Keratinocyte (primary cell): ENCODE measurements at regions not wholly inside any gene's neighbourhood (a gene's known extent, or its start where the extent isn't known, plus 50 kb on each side); places are given as distances from the start of the nearest gene placed in this dataset.

Experiments used
- EZH2 ChIP-seq: IDR thresholded peaks from one replicate; pipeline ENCODE4 v1.6.1; 2012; ENCODE audit warnings: inconsistent platforms, mild to moderate bottlenecking, low read length, moderate library complexity
- TF ChIP-seq, protein P1 (sequence below), 3 experiments: IDR thresholded peaks in 1 of 3; conservative IDR thresholded peaks in 1 of 3; optimal IDR thresholded peaks in 1 of 3; 2 replicates in 2 of 3; 3 replicates in 1 of 3; pipeline versions ENCODE3 to v1.5.1; 2011; ENCODE audit warnings: low read length in 3 of 3, mild to moderate bottlenecking in 3 of 3, moderate library complexity in 2 of 3, control low read depth in 1 of 3, inconsistent platforms in 1 of 3; ENCODE audit not compliant: insufficient read depth in 2 of 3; ENCODE audit errors: extremely low read depth in 1 of 3

DNA sequence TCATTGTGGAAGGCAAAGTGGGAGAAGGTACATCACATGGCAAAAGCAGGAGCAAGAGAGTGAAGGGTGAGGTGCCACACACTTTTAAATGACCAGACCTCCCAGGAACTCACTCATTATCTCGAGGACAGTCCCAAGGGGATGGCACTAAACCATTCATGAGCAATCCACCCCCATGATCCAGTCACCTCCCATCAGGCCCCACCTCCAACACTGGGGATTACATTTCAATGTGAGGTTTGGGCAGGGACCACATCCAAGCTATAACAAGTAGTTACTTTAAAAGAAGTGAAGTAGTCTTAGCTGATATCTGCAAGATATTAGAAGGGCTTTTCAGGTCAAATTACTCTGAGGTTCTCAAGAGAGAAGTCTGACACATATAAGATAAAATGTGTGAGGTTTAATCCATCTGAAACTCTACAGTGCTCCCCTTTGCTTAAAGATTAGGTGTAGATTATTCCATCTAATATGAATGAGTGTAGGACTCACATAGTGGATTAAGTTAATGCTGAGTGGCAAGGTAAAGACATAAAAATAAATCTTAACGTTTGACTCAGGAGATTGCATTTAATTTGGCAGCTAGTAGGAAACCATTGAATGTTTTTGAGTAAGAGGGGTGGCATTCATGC, 130.8 kb downstream of the TMX1 start:
- TF ChIP-seq, protein P1, sequence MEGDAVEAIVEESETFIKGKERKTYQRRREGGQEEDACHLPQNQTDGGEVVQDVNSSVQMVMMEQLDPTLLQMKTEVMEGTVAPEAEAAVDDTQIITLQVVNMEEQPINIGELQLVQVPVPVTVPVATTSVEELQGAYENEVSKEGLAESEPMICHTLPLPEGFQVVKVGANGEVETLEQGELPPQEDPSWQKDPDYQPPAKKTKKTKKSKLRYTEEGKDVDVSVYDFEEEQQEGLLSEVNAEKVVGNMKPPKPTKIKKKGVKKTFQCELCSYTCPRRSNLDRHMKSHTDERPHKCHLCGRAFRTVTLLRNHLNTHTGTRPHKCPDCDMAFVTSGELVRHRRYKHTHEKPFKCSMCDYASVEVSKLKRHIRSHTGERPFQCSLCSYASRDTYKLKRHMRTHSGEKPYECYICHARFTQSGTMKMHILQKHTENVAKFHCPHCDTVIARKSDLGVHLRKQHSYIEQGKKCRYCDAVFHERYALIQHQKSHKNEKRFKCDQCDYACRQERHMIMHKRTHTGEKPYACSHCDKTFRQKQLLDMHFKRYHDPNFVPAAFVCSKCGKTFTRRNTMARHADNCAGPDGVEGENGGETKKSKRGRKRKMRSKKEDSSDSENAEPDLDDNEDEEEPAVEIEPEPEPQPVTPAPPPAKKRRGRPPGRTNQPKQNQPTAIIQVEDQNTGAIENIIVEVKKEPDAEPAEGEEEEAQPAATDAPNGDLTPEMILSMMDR (optimal IDR thresholded peaks at IDR 0.05 in 1 of 3, IDR thresholded peaks at IDR 0.05 in 1 of 3, conservative IDR thresholded peaks at IDR 0.05 in 1 of 3; ENCODE audit: extremely low read depth in 1 of 3, insufficient read depth in 2 of 3, low read length in 3 of 3): no peak
- no peak for TF ChIP-seq EZH2
